ENCODE measurements at regions not wholly inside any gene's neighbourhood (a gene's known extent, or its start where the extent isn't known, plus 50 kb on each side); places are given as distances from the start of the nearest gene placed in this dataset.

DNA sequence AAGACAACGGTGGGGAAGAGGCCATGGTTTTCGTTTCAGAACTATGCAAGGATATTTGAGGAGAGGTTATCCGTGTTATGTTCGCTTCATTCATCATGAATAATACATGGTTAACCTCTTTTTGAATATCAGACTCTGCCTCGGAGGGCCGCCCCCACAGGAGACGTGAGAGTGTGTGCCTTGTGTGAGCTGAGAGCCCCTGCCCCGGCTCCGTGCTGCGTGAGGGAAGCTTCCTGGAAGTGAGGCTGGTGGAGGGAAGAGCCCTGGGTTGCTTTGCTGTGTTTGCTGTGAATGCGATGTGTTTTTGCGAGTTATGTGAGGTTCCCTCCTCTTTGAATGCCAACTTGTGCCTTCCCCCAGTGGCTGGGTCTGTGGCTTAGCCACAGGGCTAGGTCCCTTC, 146.0 kb upstream of the RTL1 start:
- DNase-seq: no peak

- no peak for DNase-seq
These were observed 146.4 kb upstream of the RTL1 start for GRCh38 chr14:101049942-101050341.

DNA sequence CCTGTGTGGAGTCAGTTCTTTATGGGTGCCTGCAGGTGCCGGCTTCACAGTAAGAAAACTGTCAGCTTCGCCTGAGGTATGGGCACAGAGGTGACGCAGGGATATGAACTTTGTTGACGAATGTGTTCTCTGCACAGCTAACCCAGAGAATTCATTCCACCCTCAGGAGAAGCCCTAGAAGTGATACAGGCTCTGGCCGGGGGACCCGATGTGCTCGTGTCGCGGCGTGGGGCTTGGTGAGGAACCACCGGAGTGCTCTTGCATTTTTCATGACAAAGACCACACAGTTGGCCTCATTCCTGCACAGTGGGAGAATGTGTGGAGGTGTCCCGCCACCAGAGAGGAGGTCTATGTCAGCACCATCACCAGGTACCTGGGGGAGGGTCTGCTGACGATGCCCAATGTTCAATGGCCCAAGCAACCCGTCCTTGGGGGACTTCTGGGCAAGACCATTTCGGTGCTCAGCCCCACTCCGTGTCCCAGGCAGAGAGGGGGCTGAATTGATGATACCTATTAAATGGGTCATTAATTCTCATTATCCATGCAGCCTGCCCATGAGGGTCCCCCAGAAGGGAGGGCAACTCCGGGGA, 147.5 kb upstream of the RTL1 start:
- no peak for DNase-seq

- DNase-seq: no peak
These were observed 151.1 kb upstream of the RTL1 start for GRCh38 chr14:101054671-101055070.

- no peak for DNase-seq
These were observed 151.7 kb upstream of the RTL1 start for GRCh38 chr14:101055106-101055662.

DNA sequence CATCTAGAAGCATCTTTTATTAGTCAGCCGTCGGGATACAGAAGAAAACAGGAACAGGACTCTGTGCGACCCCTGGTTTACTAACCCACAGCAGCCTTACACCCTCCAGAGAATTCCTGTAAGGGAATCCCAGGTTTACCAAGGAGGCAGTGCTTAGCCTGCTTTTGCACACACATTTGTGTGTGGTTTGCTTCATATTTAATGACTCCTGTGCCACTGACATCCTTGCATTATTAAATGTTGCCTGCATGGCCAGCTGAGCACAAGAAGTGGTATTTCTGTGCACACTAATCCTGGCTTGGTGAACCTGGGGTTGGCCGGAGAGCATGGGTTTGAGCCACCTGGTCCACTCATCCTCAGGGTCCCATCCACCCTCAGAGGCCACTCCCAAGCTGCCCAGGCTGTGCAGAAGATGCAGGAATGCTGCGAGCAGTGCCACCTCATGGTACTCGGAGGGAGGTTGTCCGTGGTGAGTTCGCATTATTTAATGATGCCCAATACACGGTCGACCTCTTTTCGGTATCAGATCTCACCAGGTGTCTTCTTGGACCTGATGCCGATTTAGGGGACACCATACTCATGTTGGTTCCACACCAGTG, 152.4 kb upstream of the RTL1 start:
- DNase-seq: no peak

- DNase-seq: no peak
These were observed 152.9 kb upstream of the RTL1 start for GRCh38 chr14:101056446-101056845.

- peak in 1 of 2 experiments; percentile 1 for DNase-seq
These were observed 153.9 kb upstream of the RTL1 start for GRCh38 chr14:101057394-101057793.

GRCh38 chr14:101058571-101058970, 155.0 kb upstream of the RTL1 start:
- no peak for DNase-seq

DNA sequence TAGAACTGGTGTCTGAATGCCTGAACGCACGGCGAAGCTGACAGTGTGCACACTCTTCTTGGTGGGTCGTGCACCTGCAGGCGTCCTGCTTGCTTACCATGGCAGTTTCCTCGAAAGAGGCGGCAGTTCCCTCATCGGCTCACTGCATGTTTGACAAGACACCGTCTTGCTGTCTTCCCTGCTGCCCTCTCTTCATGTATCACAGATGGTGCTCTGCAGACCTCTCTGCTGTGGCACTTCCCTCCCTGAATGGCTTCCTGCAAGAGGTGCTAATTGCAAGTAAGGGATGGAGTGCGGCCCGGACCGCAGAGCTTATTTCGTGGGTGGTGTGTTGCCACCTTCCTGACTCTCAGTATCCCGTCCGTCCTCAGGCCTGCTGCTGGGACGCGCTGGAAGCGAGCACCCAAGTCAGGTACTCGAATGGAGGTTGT, 156.7 kb upstream of the RTL1 start:
- no peak for DNase-seq

- no peak for DNase-seq
These were observed 158.0 kb upstream of the RTL1 start for GRCh38 chr14:101061411-101062064.

DNA sequence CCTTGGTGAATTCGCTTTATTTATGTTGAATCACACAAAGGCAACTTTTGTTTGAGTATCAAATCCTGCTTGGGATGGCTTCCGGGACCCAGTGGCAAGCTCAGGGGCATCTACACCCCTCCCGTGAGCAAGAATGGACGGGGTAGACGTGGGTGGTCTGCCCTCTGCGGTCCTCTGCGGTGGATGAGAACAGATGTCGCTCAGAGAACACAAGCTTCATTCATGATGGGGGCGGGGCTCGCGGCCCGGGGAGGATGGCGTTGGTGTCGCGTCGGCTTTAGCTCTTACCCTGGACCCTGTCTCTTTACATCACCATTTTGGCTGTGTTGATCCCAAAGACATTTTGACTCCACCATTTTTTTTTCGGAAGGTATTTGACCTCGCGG, 158.5 kb upstream of the RTL1 start:
- no peak for DNase-seq

DNA sequence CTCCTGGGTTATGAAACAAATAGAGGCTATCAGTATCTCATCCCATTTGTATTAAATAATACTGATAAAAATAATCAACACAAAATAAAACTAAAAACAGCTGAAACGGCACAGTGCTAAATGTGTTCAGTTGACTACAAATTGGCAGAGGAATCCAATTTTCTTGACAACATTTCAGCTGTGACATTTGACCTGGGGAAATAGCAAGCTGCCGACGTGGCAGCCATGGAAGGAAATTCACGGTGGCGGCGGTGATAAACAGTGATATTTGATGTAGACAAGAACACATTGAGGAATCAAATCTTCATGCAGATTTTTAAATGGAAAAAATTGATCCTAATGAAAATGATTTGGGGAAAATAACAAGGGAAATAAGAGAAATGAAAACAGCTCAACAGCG, 159.1 kb upstream of the RTL1 start:
- DNase-seq: no peak

DNA sequence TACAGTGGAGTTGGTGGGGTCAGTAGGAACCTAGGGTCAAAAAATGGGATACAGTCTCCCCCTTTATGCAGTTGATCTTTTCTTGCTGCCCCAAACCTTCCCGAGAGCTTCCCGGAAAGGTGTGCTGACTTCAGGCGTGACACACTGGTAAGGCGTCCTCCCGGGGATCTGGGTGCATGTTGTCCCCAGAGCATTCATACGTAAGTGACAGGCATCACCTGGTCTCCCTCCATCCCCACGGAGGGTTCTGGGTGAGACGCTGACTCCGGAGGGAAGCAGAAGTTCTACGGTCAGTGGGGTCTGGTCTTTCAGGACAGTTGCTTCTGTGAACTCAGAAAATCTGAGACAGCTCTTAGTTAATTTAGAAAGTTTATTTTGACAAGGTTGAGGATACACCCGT, 159.6 kb upstream of the RTL1 start:
- no peak for DNase-seq

GRCh38 chr14:101064121-101064661, 160.7 kb upstream of the RTL1 start:
- DNase-seq: no peak

DNA sequence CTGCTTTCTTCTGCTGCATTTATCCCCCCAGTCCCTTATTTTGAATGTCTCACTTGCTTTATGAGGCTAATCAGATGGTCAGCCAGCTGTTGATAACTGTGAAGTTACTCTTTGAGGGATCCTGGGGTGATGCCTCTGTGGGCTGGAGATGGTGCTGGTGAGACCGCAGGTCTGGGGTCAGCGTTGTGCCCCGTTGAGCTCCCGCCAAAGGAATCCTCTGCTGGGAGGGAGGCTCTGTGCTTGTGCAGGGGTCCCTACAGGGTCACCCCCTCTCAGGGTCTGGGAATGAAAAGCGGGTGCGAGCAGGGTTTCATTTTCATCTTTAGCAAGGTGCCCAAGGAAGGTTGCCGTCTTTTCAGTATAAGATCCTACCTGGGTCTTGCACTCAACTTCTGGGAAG, 161.2 kb upstream of the RTL1 start:
- no peak for DNase-seq

DNA sequence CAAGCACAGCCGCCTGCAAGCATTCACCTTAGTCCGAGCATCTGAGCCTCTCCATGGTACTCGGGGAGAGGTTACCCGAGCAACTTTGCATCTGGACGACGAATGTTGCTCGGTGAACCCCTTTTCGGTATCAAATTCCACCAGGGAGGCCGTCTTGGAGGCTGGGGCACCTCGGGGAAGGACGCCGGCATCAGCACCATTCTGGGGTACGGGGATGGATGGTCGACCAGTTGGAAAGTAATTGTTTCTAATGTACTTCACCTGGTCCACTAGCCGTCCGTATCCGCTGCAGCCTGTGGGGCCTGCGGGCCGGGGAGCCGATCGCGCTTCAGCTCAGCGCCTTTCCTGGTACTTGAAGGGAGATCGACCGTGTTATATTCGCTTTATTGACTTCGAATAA, 161.7 kb upstream of the RTL1 start:
- no peak for DNase-seq

GRCh38 chr14:101065696-101066694, 162.5 kb upstream of the RTL1 start:
- DNase-seq: no peak

GRCh38 chr14:101066826-101067510, 163.4 kb upstream of the RTL1 start:
- no peak for DNase-seq

- DNase-seq: no peak
These were observed 165.0 kb upstream of the RTL1 start for GRCh38 chr14:101068313-101069227.

- no peak for DNase-seq
These were observed 165.7 kb upstream of the RTL1 start for GRCh38 chr14:101069228-101069549.

All from Kasumi-1 (cell line).